ENCODE measurements at regions not wholly inside any gene's neighbourhood (a gene's known extent, or its start where the extent isn't known, plus 50 kb on each side); places are given as distances from the start of the nearest gene placed in this dataset.

GRCh38 chr13:83996415-83996814 is 114.1 kb upstream of the SLITRK1 start:
- no peak for TF ChIP-seq CTCF (IDR thresholded peaks at IDR 0.05; ENCODE audit: insufficient read depth, low read length)
- no peak for TF ChIP-seq REST (IDR thresholded peaks at IDR 0.05; ENCODE audit: insufficient replicate concordance, low read depth)
